ENCODE measurements at regions not wholly inside any gene's neighbourhood (a gene's known extent, or its start where the extent isn't known, plus 50 kb on each side); places are given as distances from the start of the nearest gene placed in this dataset.

- ATAC-seq (no peak), DNase-seq (no peak)
- H3K36me3 Mint-ChIP-seq (ENCODE audit: low read depth), result no peaks in the 10 kb centered on the region
- no peaks in the 10 kb centered on the region for H3K9me3 Mint-ChIP-seq
- no peak overlapping the region for H3K27ac Mint-ChIP-seq
- H3K27me3 Mint-ChIP-seq, result no peaks in the 10 kb centered on the region
- H3K4me3 Mint-ChIP-seq, result no peak overlapping the region
- H3K4me1 Mint-ChIP-seq, result peaks cover 36% of the 10 kb centered on the region
Measured at GRCh38 chr6:118761645-118762044, 110.3 kb upstream of the CEP85L start.

- no peaks in the 10 kb centered on the region for H3K36me3 Mint-ChIP-seq (ENCODE audit: low read depth)
- H3K27me3 Mint-ChIP-seq, result no peaks in the 10 kb centered on the region
- DNase-seq (no peak), ATAC-seq (no peak)
- no peak overlapping the region for H3K27ac Mint-ChIP-seq
- H3K9me3 Mint-ChIP-seq, result no peaks in the 10 kb centered on the region
- H3K4me1 Mint-ChIP-seq, result peaks cover 44% of the 10 kb centered on the region
- H3K4me3 Mint-ChIP-seq, result no peak overlapping the region
Measured at GRCh38 chr6:118758946-118759345, 107.6 kb upstream of the CEP85L start.

- Mint-ChIP-seq H3K36me3 (ENCODE audit: low read depth) (no peaks in the 10 kb centered on the region), H3K27ac (peak overlapping the region; percentile 77), H3K4me1 (peaks cover 43% of the 10 kb centered on the region), H3K27me3 (no peaks in the 10 kb centered on the region), H3K9me3 (no peaks in the 10 kb centered on the region), H3K4me3 (peak overlapping the region; percentile 21)
- no peak for DNase-seq
- peak; percentile 89 for ATAC-seq
Measured at GRCh38 chr6:118755941-118756646, 104.7 kb upstream of the CEP85L start.

GRCh38 chr6:118752803-118753202 is 101.4 kb upstream of the CEP85L start:
- H3K4me3 Mint-ChIP-seq, result no peak overlapping the region
- no peak overlapping the region for H3K27ac Mint-ChIP-seq
- DNase-seq (no peak), ATAC-seq (no peak)
- H3K4me1 Mint-ChIP-seq, result peaks cover 49% of the 10 kb centered on the region
- H3K36me3 Mint-ChIP-seq (ENCODE audit: low read depth), result no peaks in the 10 kb centered on the region
- no peaks in the 10 kb centered on the region for H3K9me3 Mint-ChIP-seq
- H3K27me3 Mint-ChIP-seq, result no peaks in the 10 kb centered on the region

- peaks cover 45% of the 10 kb centered on the region for H3K4me1 Mint-ChIP-seq
- no peak overlapping the region for H3K27ac Mint-ChIP-seq
- H3K27me3 Mint-ChIP-seq, result no peaks in the 10 kb centered on the region
- H3K9me3 Mint-ChIP-seq, result no peaks in the 10 kb centered on the region
- ATAC-seq (no peak), DNase-seq (no peak)
- H3K4me3 Mint-ChIP-seq, result no peak overlapping the region
- H3K36me3 Mint-ChIP-seq (ENCODE audit: low read depth), result no peaks in the 10 kb centered on the region
Measured at GRCh38 chr6:118751072-118751471, 99.7 kb upstream of the CEP85L start.

GRCh38 chr6:118750143-118750542 is 98.8 kb upstream of the CEP85L start:
- no peaks in the 10 kb centered on the region for H3K36me3 Mint-ChIP-seq (ENCODE audit: low read depth)
- H3K27ac Mint-ChIP-seq, result peak overlapping the region; percentile 1
- H3K4me1 Mint-ChIP-seq, result peaks cover 39% of the 10 kb centered on the region
- no peak overlapping the region for H3K4me3 Mint-ChIP-seq
- ATAC-seq, result peak; percentile 61
- no peaks in the 10 kb centered on the region for H3K27me3 Mint-ChIP-seq
- DNase-seq, result no peak
- H3K9me3 Mint-ChIP-seq, result no peaks in the 10 kb centered on the region

GRCh38 chr6:118748311-118749062 is 97.1 kb upstream of the CEP85L start:
- Mint-ChIP-seq H3K27ac (no peak overlapping the region), H3K36me3 (ENCODE audit: low read depth) (no peaks in the 10 kb centered on the region), H3K27me3 (no peaks in the 10 kb centered on the region), H3K9me3 (no peaks in the 10 kb centered on the region), H3K4me3 (no peak overlapping the region), H3K4me1 (peaks cover 41% of the 10 kb centered on the region)
- DNase-seq (no peak), ATAC-seq (peak; percentile 20)

- DNase-seq (no peak), ATAC-seq (no peak)
- Mint-ChIP-seq H3K9me3 (no peaks in the 10 kb centered on the region), H3K4me1 (peaks cover 41% of the 10 kb centered on the region), H3K4me3 (no peak overlapping the region), H3K36me3 (ENCODE audit: low read depth) (no peaks in the 10 kb centered on the region), H3K27me3 (no peaks in the 10 kb centered on the region), H3K27ac (no peak overlapping the region)
Measured at GRCh38 chr6:118746825-118747174, 95.4 kb upstream of the CEP85L start.

GRCh38 chr6:118746145-118746824 is 94.9 kb upstream of the CEP85L start:
- peaks cover 41% of the 10 kb centered on the region for H3K4me1 Mint-ChIP-seq
- H3K4me3 Mint-ChIP-seq, result no peak overlapping the region
- DNase-seq (no peak), ATAC-seq (no peak)
- H3K36me3 Mint-ChIP-seq (ENCODE audit: low read depth), result no peaks in the 10 kb centered on the region
- no peaks in the 10 kb centered on the region for H3K27me3 Mint-ChIP-seq
- no peak overlapping the region for H3K27ac Mint-ChIP-seq
- H3K9me3 Mint-ChIP-seq, result no peaks in the 10 kb centered on the region

GRCh38 chr6:118745156-118745555 is 93.8 kb upstream of the CEP85L start:
- DNase-seq (no peak), ATAC-seq (no peak)
- Mint-ChIP-seq H3K36me3 (ENCODE audit: low read depth) (no peaks in the 10 kb centered on the region), H3K27ac (no peak overlapping the region), H3K27me3 (no peaks in the 10 kb centered on the region), H3K4me3 (no peak overlapping the region), H3K9me3 (no peaks in the 10 kb centered on the region), H3K4me1 (peaks cover 41% of the 10 kb centered on the region)

GRCh38 chr6:118744261-118744941 is 93.0 kb upstream of the CEP85L start:
- no peak overlapping the region for H3K27ac Mint-ChIP-seq
- H3K4me3 Mint-ChIP-seq, result no peak overlapping the region
- no peaks in the 10 kb centered on the region for H3K27me3 Mint-ChIP-seq

GRCh38 chr6:118743746-118744145 is 92.4 kb upstream of the CEP85L start:
- DNase-seq, result no peak
- Mint-ChIP-seq H3K36me3 (ENCODE audit: low read depth) (no peaks in the 10 kb centered on the region), H3K4me3 (no peak overlapping the region), H3K27me3 (no peaks in the 10 kb centered on the region), H3K9me3 (no peaks in the 10 kb centered on the region), H3K4me1 (peaks cover 40% of the 10 kb centered on the region), H3K27ac (no peak overlapping the region)
- ATAC-seq, result no peak

More at GRCh38 chr6:118744261-118744941, 93.0 kb upstream of the CEP85L start:
- peaks cover 40% of the 10 kb centered on the region for H3K4me1 Mint-ChIP-seq
- H3K9me3 Mint-ChIP-seq, result no peaks in the 10 kb centered on the region
- no peak for DNase-seq
- ATAC-seq, result no peak
- H3K36me3 Mint-ChIP-seq (ENCODE audit: low read depth), result no peaks in the 10 kb centered on the region

GRCh38 chr6:118740372-118740771 is 89.0 kb upstream of the CEP85L start:
- H3K27ac Mint-ChIP-seq, result peak overlapping the region; percentile 22
- ATAC-seq (no peak), DNase-seq (no peak)
- H3K4me3 Mint-ChIP-seq, result no peak overlapping the region
- H3K36me3 Mint-ChIP-seq (ENCODE audit: low read depth), result peaks cover 2% of the 10 kb centered on the region
- no peaks in the 10 kb centered on the region for H3K27me3 Mint-ChIP-seq
- peaks cover 40% of the 10 kb centered on the region for H3K4me1 Mint-ChIP-seq
- H3K9me3 Mint-ChIP-seq, result peaks cover 3% of the 10 kb centered on the region

- Mint-ChIP-seq H3K36me3 (ENCODE audit: low read depth) (peaks cover 2% of the 10 kb centered on the region), H3K27me3 (no peaks in the 10 kb centered on the region), H3K9me3 (peaks cover 3% of the 10 kb centered on the region), H3K27ac (peak overlapping the region; percentile 22), H3K4me3 (no peak overlapping the region), H3K4me1 (peaks cover 40% of the 10 kb centered on the region)
- DNase-seq (no peak), ATAC-seq (no peak)
Measured at GRCh38 chr6:118739696-118740353, 88.4 kb upstream of the CEP85L start.
